ENCODE measurements at regions not wholly inside any gene's neighbourhood (a gene's known extent, or its start where the extent isn't known, plus 50 kb on each side); places are given as distances from the start of the nearest gene placed in this dataset.

- no peak for DNase-seq (ENCODE audit: low spot score in 2 of 2)
- Histone ChIP-seq H3K4me3 (no peak overlapping the region), H3K27me3 (no peaks in the 10 kb centered on the region), H3K4me1 (no peaks in the 10 kb centered on the region), H3K36me3 (no peaks in the 10 kb centered on the region), H3K27ac (no peak overlapping the region), H3K9me3 (no peaks in the 10 kb centered on the region)
- intact Hi-C loops (cut with DNase I; ENCODE audit: low total_unique reads), result no loop called here
- TF ChIP-seq POLR2A (IDR thresholded peaks at IDR 0.05) (no peak), CTCF (IDR thresholded peaks at IDR 0.05) (no peak), POLR2AphosphoS5 (IDR thresholded peaks at IDR 0.05) (no peak)
These were observed 360.1 kb upstream of the ITGA1 start for GRCh38 chr5:52427615-52428014.

- intact Hi-C loops (cut with DNase I; ENCODE audit: low total_unique reads), result no loop called here
- H3K4me1 ChIP-seq, result no peaks in the 10 kb centered on the region
- H3K27ac ChIP-seq, result no peak overlapping the region
- no peaks in the 10 kb centered on the region for H3K36me3 ChIP-seq
- no peaks in the 10 kb centered on the region for H3K9me3 ChIP-seq
- H3K4me3 ChIP-seq, result no peak overlapping the region
- H3K27me3 ChIP-seq, result no peaks in the 10 kb centered on the region
- TF ChIP-seq POLR2AphosphoS5 (IDR thresholded peaks at IDR 0.05) (no peak), CTCF (IDR thresholded peaks at IDR 0.05) (no peak), POLR2A (IDR thresholded peaks at IDR 0.05) (no peak)
- DNase-seq (ENCODE audit: low spot score in 2 of 2), result no peak
These were observed 358.7 kb upstream of the ITGA1 start for GRCh38 chr5:52428977-52429489.

- H3K36me3 ChIP-seq, result no peaks in the 10 kb centered on the region
- no peak overlapping the region for H3K4me3 ChIP-seq
- intact Hi-C loops (cut with DNase I; ENCODE audit: low total_unique reads), result no loop called here
- H3K27ac ChIP-seq, result no peak overlapping the region
- TF ChIP-seq CTCF (IDR thresholded peaks at IDR 0.05) (no peak), POLR2A (IDR thresholded peaks at IDR 0.05) (no peak), POLR2AphosphoS5 (IDR thresholded peaks at IDR 0.05) (no peak)
- DNase-seq (ENCODE audit: low spot score in 2 of 2), result no peak
- H3K9me3 ChIP-seq, result peaks cover 3 to 11% of the 10 kb centered on the region in 2 donors
- no peaks in the 10 kb centered on the region for H3K4me1 ChIP-seq
- no peaks in the 10 kb centered on the region for H3K27me3 ChIP-seq
These were observed 345.9 kb upstream of the ITGA1 start for GRCh38 chr5:52441768-52442167.

GRCh38 chr5:52443187-52443586 is 344.5 kb upstream of the ITGA1 start:
- H3K36me3 ChIP-seq, result no peaks in the 10 kb centered on the region
- DNase-seq (ENCODE audit: low spot score in 2 of 2), result no peak
- no peak overlapping the region for H3K4me3 ChIP-seq
- H3K27me3 ChIP-seq, result no peaks in the 10 kb centered on the region
- intact Hi-C loops (cut with DNase I; ENCODE audit: low total_unique reads), result no loop called here
- no peak for TF ChIP-seq POLR2A (IDR thresholded peaks at IDR 0.05)
- no peak for TF ChIP-seq CTCF (IDR thresholded peaks at IDR 0.05)
- no peak for TF ChIP-seq POLR2AphosphoS5 (IDR thresholded peaks at IDR 0.05)
- no peaks in the 10 kb centered on the region for H3K4me1 ChIP-seq
- peaks cover 3 to 11% of the 10 kb centered on the region in 2 donors for H3K9me3 ChIP-seq
- no peak overlapping the region for H3K27ac ChIP-seq

GRCh38 chr5:52448111-52448510 is 339.6 kb upstream of the ITGA1 start:
- Histone ChIP-seq H3K4me3 (no peak overlapping the region), H3K36me3 (no peaks in the 10 kb centered on the region), H3K27me3 (no peaks in the 10 kb centered on the region), H3K4me1 (no peaks in the 10 kb centered on the region), H3K27ac (no peak overlapping the region), H3K9me3 (no peaks in the 10 kb centered on the region)
- no peak for TF ChIP-seq POLR2A (IDR thresholded peaks at IDR 0.05)
- no peak for TF ChIP-seq POLR2AphosphoS5 (IDR thresholded peaks at IDR 0.05)
- TF ChIP-seq CTCF (IDR thresholded peaks at IDR 0.05), result no peak
- intact Hi-C loops (cut with DNase I; ENCODE audit: low total_unique reads), result no loop called here
- no peak for DNase-seq (ENCODE audit: low spot score in 2 of 2)
